ENCODE measurements at regions not wholly inside any gene's neighbourhood (a gene's known extent, or its start where the extent isn't known, plus 50 kb on each side); places are given as distances from the start of the nearest gene placed in this dataset.

DNA sequence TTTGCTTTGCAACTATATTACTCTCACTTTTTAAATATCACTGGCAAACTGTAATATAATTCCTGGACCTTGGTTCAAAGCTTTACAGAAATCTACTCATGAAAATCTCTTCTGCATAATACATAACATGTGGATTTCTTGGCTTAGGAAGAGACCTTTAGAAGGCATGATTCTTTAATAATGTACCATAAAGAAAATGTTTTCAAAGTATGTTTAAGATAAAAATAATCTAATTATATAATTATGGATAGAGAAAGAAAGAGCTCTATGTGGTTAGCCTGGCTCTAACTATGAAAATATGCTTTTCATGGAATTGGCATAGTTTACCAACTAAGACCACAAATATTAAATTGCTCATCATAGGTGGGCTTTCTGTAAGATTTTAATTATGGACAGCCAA lies 817.8 kb downstream of the TLE1 start:
- DNase-seq = no peak
- Mint-ChIP-seq H3K27me3 (ENCODE audit: low read depth) (no peaks in the 10 kb centered on the region), H3K4me1 (no peaks in the 10 kb centered on the region), H3K27ac (no peak overlapping the region), H3K4me3 (no peak overlapping the region), H3K9me3 (peaks cover 7 to 13% of the 10 kb centered on the region in 2 experiments), H3K36me3 (ENCODE audit: insufficient read depth in 1 of 3, low read depth in 3 of 3) (peaks cover 0 to 13% (median 2%) of the 10 kb centered on the region in 3 experiments; a peak in 6 of 7 replicates)
- Histone ChIP-seq H3K23me2 (ENCODE audit: insufficient read length, low read depth, low read length, poor library complexity, severe bottlenecking) (no peaks in the 10 kb centered on the region), H2BK12ac (ENCODE audit: insufficient read length, low read depth, low read length) (no peak overlapping the region), H2BK15ac (ENCODE audit: low read depth, low read length) (no peak overlapping the region), H2BK20ac (ENCODE audit: low read depth, low read length, poor library complexity, severe bottlenecking) (no peak overlapping the region), H2BK120ac (ENCODE audit: low read depth, low read length, poor library complexity, severe bottlenecking) (no peak overlapping the region), H4K20me1 (ENCODE audit: control insufficient read depth, insufficient read depth, insufficient read length) (no peaks in the 10 kb centered on the region), H3T11ph (ENCODE audit: low read length) (no peak overlapping the region), H4K91ac (ENCODE audit: insufficient read length, low read depth, low read length) (no peak overlapping the region), H3K14ac (ENCODE audit: insufficient read depth, low read length) (no peak overlapping the region), H3K23ac (ENCODE audit: insufficient read length, low read depth, low read length) (no peak overlapping the region), H2BK5ac (ENCODE audit: insufficient read length, low read length) (no peak overlapping the region), H3K79me2 (ENCODE audit: insufficient read depth, low read length) (no peaks in the 10 kb centered on the region), H3K27ac (ENCODE audit: insufficient read length, low read depth, low read length) (no peak overlapping the region), H4K5ac (ENCODE audit: insufficient read length, low read depth, low read length) (no peak overlapping the region), H3K4me1 (ENCODE audit: insufficient read depth, low read length) (no peaks in the 10 kb centered on the region), H3K18ac (ENCODE audit: insufficient read length, low read depth, low read length) (no peak overlapping the region), H3K9me3 (ENCODE audit: control insufficient read depth, low read depth, low read length) (no peaks in the 10 kb centered on the region), H3K27me3 (ENCODE audit: insufficient read depth, low read length) (no peaks in the 10 kb centered on the region), H3K4me2 (ENCODE audit: insufficient read depth, insufficient read length, low read length) (no peak overlapping the region), H2AFZ (ENCODE audit: low read length) (no peak overlapping the region), H3K9ac (ENCODE audit: extremely low read depth, insufficient read length, low read length) (no peak overlapping the region), H3K79me1 (ENCODE audit: insufficient read depth, low read depth, low read length, poor library complexity, severe bottlenecking) (no peaks in the 10 kb centered on the region), H3K4ac (ENCODE audit: low read depth, low read length) (no peak overlapping the region), H4K8ac (replicated peaks; ENCODE audit: insufficient read length, low read depth, low read length) (no peak overlapping the region), H3K56ac (ENCODE audit: insufficient read length, low read depth, low read length) (no peak overlapping the region), H2AK5ac (ENCODE audit: insufficient read length, low read length) (no peak overlapping the region)
- TF ChIP-seq, protein P1, sequence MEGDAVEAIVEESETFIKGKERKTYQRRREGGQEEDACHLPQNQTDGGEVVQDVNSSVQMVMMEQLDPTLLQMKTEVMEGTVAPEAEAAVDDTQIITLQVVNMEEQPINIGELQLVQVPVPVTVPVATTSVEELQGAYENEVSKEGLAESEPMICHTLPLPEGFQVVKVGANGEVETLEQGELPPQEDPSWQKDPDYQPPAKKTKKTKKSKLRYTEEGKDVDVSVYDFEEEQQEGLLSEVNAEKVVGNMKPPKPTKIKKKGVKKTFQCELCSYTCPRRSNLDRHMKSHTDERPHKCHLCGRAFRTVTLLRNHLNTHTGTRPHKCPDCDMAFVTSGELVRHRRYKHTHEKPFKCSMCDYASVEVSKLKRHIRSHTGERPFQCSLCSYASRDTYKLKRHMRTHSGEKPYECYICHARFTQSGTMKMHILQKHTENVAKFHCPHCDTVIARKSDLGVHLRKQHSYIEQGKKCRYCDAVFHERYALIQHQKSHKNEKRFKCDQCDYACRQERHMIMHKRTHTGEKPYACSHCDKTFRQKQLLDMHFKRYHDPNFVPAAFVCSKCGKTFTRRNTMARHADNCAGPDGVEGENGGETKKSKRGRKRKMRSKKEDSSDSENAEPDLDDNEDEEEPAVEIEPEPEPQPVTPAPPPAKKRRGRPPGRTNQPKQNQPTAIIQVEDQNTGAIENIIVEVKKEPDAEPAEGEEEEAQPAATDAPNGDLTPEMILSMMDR (conservative IDR thresholded peaks at IDR 0.05) = no peak

Measured in H9 (cell line).